ENCODE measurements at regions not wholly inside any gene's neighbourhood (a gene's known extent, or its start where the extent isn't known, plus 50 kb on each side); places are given as distances from the start of the nearest gene placed in this dataset.

DNA sequence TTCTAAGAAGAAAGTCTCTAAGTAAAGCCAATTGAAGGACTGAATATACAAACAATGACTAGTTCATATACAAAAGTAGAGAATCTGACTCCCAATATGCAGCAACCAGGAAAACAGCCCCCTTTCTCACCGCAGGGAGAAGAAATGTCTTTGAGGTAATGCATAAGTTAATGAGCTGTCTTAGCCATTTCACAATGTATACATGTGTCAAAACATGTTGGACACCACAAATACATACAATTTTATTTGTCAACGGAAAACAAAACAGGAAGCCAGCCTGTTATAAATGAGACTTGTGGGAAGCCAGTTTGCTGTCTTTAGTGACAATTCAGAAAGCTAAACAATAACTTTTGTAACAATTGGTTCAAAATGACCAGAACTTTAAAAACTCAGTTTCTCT, 389.2 kb downstream of the CBLN2 start:
- TF ChIP-seq CTCF (conservative IDR thresholded peaks at IDR 0.05; ENCODE audit: low read depth, low read length), result no peak
- DNase-seq (ENCODE audit: low read depth), result no peak
- H3K4me3 ChIP-seq (ENCODE audit: low read depth, low read length), result no peak overlapping the region

GRCh38 chr18:72152935-72153334, 391.2 kb downstream of the CBLN2 start:
- H3K4me3 ChIP-seq (ENCODE audit: low read depth, low read length), result no peak overlapping the region
- TF ChIP-seq CTCF (conservative IDR thresholded peaks at IDR 0.05; ENCODE audit: low read depth, low read length), result no peak
- DNase-seq (ENCODE audit: low read depth), result no peak

GRCh38 chr18:72147830-72148229, 396.3 kb downstream of the CBLN2 start:
- no peak for DNase-seq (ENCODE audit: low read depth)
- no peak overlapping the region for H3K4me3 ChIP-seq (ENCODE audit: low read depth, low read length)
- no peak for TF ChIP-seq CTCF (conservative IDR thresholded peaks at IDR 0.05; ENCODE audit: low read depth, low read length)

DNA sequence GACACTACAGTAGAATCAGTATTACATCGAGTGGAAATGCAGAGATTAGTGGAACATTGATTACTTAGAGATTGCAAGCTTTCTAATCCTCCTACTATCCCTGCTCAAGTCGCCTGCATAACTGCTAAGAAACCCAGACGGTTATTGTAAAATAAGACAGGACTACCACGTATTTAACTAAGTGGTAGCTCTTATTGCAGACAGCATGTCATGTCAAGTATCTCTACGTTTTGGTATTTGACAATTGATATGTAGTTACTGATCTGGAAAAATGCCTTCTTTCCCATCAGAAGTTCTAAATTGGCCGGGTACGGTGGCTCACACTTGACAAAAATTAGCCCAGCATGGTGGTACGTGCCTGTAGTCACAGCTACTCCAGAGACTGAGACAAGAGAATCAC, 404.1 kb downstream of the CBLN2 start:
- no peak for TF ChIP-seq CTCF (conservative IDR thresholded peaks at IDR 0.05; ENCODE audit: low read depth, low read length)
- no peak overlapping the region for H3K4me3 ChIP-seq (ENCODE audit: low read depth, low read length)
- no peak for DNase-seq (ENCODE audit: low read depth)

- TF ChIP-seq CTCF (conservative IDR thresholded peaks at IDR 0.05; ENCODE audit: low read depth, low read length), result no peak
- H3K4me3 ChIP-seq (ENCODE audit: low read depth, low read length), result no peak overlapping the region
- peak; percentile 7 for DNase-seq (ENCODE audit: low read depth)
Measured at GRCh38 chr18:72128649-72129048, 415.5 kb downstream of the CBLN2 start.

- H3K4me3 ChIP-seq (ENCODE audit: low read depth, low read length), result no peak overlapping the region
- no peak for TF ChIP-seq CTCF (conservative IDR thresholded peaks at IDR 0.05; ENCODE audit: low read depth, low read length)
Measured at GRCh38 chr18:72122103-72122502, 422.0 kb downstream of the CBLN2 start.

DNA sequence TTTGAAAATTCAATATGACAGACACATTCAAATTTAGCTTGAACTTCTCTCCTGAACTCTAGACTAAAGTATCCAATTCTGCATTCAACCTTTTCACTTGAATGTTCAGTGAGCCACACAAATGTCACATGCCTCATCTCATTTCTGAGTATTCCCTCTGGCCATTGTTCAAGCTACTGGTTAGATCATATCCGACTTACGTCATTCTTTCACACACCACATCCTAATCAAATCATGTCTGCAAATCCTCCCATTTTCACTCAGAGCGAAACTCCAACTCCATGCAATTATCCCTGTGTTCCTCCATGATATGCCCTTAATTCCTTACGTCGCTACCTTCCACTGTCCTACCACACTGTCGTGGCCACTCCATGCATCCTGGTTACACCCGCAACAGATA, 425.1 kb downstream of the CBLN2 start:
- no peak overlapping the region for H3K4me3 ChIP-seq (ENCODE audit: low read depth, low read length)
- TF ChIP-seq CTCF (conservative IDR thresholded peaks at IDR 0.05; ENCODE audit: low read depth, low read length), result no peak
- no peak for DNase-seq (ENCODE audit: low read depth)

More at GRCh38 chr18:72122103-72122502, 422.0 kb downstream of the CBLN2 start:
- DNase-seq (ENCODE audit: low read depth), result no peak

All from choroid plexus epithelial cell (primary cell).